Left ventricle myocardium superior (tissue), 1 donor: ENCODE measurements at regions not wholly inside any gene's neighbourhood (a gene's known extent, or its start where the extent isn't known, plus 50 kb on each side); places are given as distances from the start of the nearest gene placed in this dataset.
A peak's percentile ranks its signal among the peaks of the same experiment; 100 is the strongest.
"Not testable (repeated sequence)": the region's sequence is repeated elsewhere in the genome, so short reads cannot be mapped to it uniquely, and the experiment has no call there.

Experiments
- ATAC-seq: fragments of 200-7000 bp; cut with Tn5 transposase; one replicate; pipeline ENCODE4 v1.9.1; 2020; ENCODE audit warnings: mild to moderate bottlenecking, moderate library complexity
- DNase-seq: peaks from one replicate; pipeline ENCODE4 v3.0.0-alpha.2; 2020
- intact Hi-C: fragments of 100-400 bp; cut with micrococcal nuclease; formaldehyde crosslinking; loops from one replicate; pipeline ENCODE4 v1.11.0; 2022
- donor health status: DM: no; HTN: yes; CAD: no; lungs with severe emphysema.

DNA sequence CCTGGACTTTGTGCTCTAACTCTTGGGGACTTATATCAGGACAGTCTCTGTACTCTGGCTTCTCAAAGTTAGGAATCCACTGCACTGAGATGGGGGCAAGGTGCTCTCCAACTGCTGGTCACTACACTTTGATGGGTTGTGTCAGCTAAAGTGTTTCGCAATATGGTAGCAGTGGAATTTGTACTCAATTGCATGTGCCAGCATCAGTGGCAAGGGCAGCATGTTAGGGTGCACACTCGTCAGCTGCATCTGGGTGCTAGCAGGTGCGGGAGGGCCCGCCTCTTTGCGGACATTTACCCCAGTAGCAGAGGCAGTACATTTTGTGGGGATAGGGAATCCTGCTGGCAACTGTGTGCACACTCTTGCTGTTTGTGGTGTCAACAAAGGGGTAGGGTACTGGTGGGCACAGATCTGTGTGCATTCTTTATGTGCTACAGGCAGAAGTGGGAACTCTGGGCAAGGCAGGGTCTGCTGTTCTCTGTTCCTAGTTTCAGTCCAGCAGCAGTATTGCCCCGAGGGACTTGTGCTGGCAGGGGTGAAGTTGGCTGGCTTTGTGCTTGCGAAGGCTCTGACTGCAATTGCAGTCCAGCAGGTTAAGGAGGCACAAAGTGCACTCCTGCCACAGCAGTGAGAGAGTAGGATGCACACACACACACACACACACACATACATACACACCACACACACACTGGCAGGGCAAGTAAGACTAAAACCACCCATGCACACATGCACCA, 924.8 kb upstream of the CDH9 start:
- intact Hi-C loops, result no loop called here
- DNase-seq (peak; percentile 16), ATAC-seq (no peak)

DNA sequence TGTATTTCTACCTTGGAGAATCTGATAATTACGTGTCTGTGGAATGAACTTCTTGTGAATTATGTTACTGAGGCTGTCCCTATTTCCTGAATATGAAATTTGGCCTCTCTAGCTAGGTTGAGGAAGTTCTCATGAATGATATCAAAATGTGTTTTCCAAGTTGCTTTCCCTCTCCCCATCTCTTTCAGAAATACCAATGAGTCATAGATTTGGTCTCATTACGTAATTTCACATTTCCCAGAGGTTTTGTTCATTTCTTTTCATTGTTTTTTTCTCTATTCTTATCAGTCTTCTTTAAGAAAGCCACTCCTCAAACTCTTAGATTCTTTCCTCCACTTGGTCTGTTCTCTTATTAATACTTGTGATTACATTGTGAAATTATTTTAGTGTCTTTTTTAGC, 923.8 kb upstream of the CDH9 start:
- no peak for DNase-seq
- intact Hi-C loops, result no loop called here
- no peak for ATAC-seq

DNA sequence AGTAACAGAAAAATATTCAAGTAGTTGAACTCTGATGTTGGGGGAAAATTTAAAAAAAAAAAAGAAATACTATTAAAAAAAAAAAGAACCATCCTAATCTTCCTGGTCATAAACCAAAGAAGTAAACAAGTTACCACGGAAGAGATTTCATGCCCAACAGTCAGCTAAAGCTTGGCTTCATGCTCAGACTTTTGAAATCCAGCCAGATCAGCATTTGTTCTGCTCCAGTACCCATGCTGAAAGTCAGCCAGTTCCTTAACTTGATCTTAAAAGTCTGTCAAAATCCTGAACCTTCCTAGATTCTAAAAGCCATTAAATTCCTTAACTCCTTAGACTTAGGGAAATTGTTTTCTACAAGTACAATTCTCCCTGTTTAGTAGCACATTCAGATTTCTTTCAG, 908.7 kb upstream of the CDH9 start:
- no peak for DNase-seq
- ATAC-seq, result no peak
- intact Hi-C loops, result no loop called here

GRCh38 chr5:27944471-27944870, 906.1 kb upstream of the CDH9 start:
- intact Hi-C loops, result no loop called here
- ATAC-seq (no peak), DNase-seq (no peak)

GRCh38 chr5:27938989-27939388, 900.6 kb upstream of the CDH9 start:
- no peak for ATAC-seq
- no peak for DNase-seq
- intact Hi-C loops, result no loop called here

DNA sequence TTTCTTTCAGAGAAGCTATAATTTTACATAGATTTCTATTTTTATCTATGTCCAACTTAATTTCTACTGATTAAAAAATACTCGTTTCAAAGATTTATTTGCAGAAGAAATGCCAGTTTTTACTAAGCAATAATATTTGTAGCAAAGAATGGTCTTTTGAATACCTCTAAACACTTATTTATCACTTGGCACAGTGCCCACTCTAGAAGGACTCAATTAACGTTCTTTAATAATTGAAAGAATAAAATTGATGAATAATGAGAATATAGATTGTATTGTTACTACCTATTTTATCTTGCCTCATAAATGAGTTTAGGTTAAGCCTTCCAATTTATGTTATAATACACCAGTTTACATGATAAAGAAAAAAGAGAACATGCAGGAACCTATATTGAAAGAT, 889.7 kb upstream of the CDH9 start:
- ATAC-seq (no peak), DNase-seq (no peak)
- intact Hi-C loops, result no loop called here

GRCh38 chr5:27911216-27911615, 872.8 kb upstream of the CDH9 start:
- DNase-seq (no peak), ATAC-seq (no peak)
- intact Hi-C loops, result no loop called here

- DNase-seq (no peak), ATAC-seq (no peak)
- intact Hi-C loops, result no loop called here
These were observed 870.0 kb upstream of the CDH9 start for GRCh38 chr5:27908341-27908740.

DNA sequence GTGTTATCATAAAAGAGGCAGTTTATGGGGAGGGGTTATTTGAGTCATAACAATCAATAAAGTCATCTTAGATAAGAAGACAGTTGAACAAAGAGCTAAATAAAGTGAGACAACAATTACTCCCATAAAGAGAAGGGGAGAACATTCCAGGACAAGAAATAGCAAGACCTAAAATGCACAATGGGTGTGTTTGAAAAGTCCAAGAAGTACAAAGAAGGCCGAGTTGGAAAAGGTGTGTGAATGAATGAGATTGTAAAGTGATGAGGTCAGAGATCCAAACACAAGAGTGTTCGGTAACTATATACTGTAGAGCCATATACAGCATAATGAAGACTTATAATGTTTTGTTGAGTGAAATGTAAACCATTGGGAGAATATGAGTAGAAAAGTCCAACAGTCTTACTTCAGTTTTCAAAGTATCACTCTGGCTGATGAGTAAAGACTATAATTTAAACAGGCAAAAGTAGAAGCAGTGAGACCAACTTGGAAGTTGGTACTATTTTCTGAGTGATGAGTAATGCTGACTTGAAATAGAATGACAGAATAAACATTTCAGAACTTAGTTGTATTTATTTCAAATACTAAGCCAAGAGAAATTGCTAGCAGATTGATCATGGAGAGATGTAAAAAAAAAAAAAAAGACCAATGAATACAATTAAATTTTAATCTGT, 868.7 kb upstream of the CDH9 start:
- ATAC-seq (no peak), DNase-seq (no peak)
- intact Hi-C loops, result no loop called here

DNA sequence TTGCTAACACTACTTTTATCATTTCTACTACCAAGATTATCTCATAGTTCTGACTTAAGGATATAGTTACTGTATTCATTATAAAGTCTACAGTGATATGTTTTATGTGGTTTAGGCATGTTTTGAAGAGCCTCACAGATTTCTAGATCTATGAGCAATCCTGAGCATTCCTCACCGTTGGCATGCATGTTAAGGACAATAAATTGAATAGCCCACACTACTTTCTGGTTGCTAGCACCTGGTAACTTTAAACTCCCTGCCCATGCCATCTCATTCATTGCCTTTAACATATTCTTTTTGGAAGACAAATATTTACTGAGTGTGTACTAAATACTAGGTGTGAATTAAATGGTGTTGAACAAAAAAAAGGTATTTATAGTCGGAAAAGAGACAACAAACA, 868.1 kb upstream of the CDH9 start:
- DNase-seq (no peak), ATAC-seq (no peak)
- intact Hi-C loops, result no loop called here

GRCh38 chr5:27900761-27901160, 862.4 kb upstream of the CDH9 start:
- DNase-seq (no peak), ATAC-seq (no peak)
- intact Hi-C loops, result no loop called here

DNA sequence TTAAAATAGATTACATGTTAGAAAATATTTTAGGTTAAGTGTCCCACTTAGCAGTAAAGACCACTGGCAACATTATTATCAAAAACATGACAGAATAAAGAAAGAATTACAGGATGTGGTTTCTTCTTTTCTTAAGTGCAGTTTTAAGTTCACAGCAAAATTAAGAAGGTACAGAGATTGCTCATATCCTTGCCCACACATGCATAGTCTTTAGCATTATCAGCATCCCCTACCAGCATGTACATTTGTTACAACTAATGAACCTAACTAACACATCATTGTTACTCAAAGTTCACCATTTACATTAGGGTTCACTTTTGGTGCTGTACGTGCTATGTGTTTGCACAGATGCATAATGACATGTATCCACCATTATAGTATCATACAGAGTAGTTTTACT, 837.7 kb upstream of the CDH9 start:
- intact Hi-C loops, result no loop called here
- DNase-seq (no peak), ATAC-seq (no peak)

DNA sequence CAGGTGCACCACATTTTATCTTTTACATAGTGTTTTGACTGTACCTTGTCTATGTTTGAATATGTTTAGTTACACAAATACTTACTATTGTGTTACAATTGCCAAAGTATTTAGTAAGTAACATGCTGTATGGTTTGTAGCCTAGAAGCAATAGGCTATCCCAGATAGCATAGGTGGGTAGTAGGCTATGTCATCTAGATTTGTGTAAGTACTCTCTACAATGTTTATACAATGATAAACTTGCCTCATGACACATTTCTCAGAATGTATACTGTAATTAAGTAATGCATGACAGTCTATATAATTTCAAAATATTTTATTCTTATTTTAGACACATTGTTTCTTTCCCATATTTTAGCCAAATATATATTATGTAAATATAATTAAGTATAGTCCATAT, 836.8 kb upstream of the CDH9 start:
- no peak for DNase-seq
- no peak for ATAC-seq
- intact Hi-C loops, result no loop called here

- no peak for DNase-seq
- intact Hi-C loops, result no loop called here
- ATAC-seq, result no peak
These were observed 829.9 kb upstream of the CDH9 start for GRCh38 chr5:27868292-27868691.

- intact Hi-C loops, result no loop called here
- ATAC-seq, result no peak
These were observed 817.1 kb upstream of the CDH9 start for GRCh38 chr5:27855491-27855890.

GRCh38 chr5:27854243-27854852, 816.0 kb upstream of the CDH9 start:
- no peak for ATAC-seq
- no peak for DNase-seq

More at GRCh38 chr5:27855491-27855890, 817.1 kb upstream of the CDH9 start:
- no peak for DNase-seq

GRCh38 chr5:27845248-27845647, 806.9 kb upstream of the CDH9 start:
- no peak for DNase-seq
- intact Hi-C loops, result no loop called here
- no peak for ATAC-seq

More at GRCh38 chr5:27854243-27854852, 816.0 kb upstream of the CDH9 start:
- intact Hi-C loops, result no loop called here

DNA sequence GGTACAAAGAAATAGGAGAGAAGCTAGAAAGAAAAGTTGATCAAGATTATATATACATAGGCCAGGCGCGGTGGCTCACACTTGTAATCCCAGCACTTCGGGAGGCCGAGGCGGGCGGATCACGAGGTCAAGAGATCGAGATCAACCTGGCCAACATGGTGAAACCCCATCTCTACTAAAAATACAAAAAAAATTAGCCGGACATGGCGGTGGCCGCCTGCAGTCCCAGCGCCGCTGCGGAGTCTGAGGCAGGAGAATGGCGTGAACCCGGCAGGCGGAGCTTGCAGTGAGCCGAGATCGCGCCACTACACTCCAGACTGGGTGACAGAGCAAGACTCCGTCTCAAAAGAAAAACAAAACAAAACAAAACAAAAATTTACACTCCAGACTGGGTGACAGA, 798.3 kb upstream of the CDH9 start:
- intact Hi-C loops, ATAC-seq, DNase-seq: not testable (repeated sequence)

DNA sequence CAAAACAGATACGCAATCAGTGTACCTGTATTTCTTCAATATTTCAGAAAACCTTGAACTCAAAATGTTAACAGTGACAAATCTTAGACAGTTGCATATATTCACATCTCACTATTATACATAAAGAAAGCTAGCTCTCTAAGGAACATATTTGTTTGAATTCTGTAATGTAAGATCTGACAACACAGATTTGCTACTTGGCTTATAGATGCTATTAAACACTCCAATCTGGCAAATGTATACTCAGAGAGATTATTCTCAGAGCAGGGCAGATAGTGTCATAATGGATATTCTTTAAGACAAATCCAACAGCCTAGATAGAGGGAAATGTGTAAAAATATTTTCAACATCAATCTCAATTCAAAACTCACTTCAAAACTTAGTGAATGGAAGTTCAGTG, 794.5 kb upstream of the CDH9 start:
- intact Hi-C loops, result no loop called here
- DNase-seq (no peak), ATAC-seq (no peak)

GRCh38 chr5:27830546-27830945, 792.2 kb upstream of the CDH9 start:
- ATAC-seq (no peak), DNase-seq (no peak)
- intact Hi-C loops, result no loop called here

GRCh38 chr5:27821681-27822080, 783.3 kb upstream of the CDH9 start:
- ATAC-seq, result no peak
- DNase-seq, result no peak
- intact Hi-C loops, result no loop called here
